D341Med (cell line): ENCODE measurements at regions not wholly inside any gene's neighbourhood (a gene's known extent, or its start where the extent isn't known, plus 50 kb on each side); places are given as distances from the start of the nearest gene placed in this dataset.
A peak's percentile ranks its signal among the peaks of the same experiment; 100 is the strongest.
"Not testable (repeated sequence)": the region's sequence is repeated elsewhere in the genome, so short reads cannot be mapped to it uniquely, and the experiment has no call there.

Experiments used
- DNase-seq: peaks from one replicate; pipeline ENCODE4 v3.0.0; 2012; ENCODE audit warnings: low spot score

GRCh38 chr10:42533866-42534265, 104.5 kb downstream of the ZNF33B start:
- not testable (repeated sequence) for DNase-seq

DNA sequence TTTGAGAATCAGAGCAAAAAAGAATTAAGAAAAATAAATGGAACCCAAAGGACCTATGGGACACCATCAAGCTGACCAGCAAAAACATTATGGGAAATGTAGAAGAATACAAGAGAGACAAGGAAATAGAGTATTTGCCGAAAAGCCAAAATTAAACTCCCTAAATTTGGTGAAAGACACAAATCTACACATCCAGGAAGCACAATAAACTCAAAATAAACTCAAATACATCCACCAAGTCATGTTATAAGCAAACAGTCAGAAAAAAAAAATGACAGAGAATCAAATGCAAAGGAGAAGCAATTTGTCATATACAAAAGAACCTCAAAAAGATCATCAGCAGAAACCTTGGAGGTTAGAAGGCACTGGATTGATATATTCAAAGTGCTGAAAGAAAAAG, 105.4 kb downstream of the ZNF33B start:
- DNase-seq = no peak

GRCh38 chr10:42523098-42523497, 115.3 kb downstream of the ZNF33B start:
- DNase-seq = no peak

DNA sequence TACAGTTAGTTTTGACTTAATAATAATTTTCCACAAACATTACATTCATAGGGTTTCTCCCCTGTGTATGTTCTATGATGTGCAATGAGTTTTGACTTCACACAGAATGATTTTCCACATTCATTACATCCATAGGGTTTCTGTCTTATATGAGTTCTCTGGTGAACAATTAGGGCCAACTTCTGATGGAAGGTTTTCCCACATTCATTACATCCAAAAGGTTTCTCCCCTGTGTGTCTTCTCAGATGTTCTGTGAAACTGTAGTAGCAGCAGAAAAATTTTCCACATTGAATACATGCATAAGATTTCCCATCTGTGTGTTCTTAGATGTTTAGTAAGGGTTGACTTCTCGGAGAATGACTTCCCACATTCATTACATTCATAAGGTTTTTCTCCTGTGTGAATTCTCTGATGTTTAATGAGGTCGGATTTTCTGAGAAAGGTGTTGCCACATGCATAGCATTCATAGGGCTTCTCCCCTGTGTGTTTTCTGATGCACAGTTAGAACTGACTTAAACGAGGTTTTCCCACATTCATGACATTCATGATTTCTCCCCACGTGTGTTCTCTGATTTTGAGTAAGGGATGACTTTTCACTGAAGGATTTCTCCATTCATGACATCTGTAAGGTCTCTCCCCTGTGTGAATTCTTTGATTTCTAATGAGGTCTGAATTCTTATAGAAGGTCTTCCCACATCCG, 118.5 kb downstream of the ZNF33B start:
- DNase-seq = no peak

- no peak for DNase-seq
Observed at GRCh38 chr10:42519079-42519478, 119.3 kb downstream of the ZNF33B start.

DNA sequence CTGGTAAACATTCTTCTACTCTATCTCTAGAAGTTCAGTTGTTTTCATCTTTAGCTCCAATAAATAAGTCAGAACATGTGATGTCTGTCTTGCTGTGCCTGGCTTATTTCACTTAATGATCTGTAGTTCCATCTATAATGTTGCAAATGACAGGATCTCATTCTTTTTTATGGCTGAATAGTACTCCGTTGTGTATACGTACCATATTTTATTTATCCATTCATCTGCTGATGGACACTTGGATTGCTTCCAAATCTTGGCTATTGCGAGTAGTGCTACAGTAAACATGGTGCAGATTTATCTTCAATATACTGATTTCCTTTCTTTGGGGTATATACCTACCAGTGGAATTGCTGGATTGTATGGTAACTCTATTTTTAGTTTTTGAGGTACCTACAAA, 124.4 kb downstream of the ZNF33B start:
- no peak for DNase-seq

DNA sequence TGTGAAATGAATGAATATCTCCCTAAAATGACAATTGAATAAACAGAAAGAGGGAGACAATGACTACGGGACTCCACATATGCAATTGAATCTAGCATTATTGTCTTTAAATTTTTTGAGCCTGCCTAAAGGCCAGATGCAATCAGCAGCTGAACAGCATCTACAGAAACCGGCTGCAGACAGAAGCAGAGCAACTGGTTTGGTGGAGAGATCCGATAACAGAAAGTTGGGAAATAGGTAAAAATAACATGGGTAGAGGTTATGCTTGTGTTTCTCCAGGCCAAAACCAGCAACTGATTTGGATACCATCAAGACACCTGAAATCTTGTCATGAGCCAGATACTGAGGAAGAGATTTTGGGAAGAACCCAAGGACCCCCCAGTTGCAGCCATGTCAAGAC, 146.6 kb downstream of the ZNF33B start:
- no peak for DNase-seq

DNA sequence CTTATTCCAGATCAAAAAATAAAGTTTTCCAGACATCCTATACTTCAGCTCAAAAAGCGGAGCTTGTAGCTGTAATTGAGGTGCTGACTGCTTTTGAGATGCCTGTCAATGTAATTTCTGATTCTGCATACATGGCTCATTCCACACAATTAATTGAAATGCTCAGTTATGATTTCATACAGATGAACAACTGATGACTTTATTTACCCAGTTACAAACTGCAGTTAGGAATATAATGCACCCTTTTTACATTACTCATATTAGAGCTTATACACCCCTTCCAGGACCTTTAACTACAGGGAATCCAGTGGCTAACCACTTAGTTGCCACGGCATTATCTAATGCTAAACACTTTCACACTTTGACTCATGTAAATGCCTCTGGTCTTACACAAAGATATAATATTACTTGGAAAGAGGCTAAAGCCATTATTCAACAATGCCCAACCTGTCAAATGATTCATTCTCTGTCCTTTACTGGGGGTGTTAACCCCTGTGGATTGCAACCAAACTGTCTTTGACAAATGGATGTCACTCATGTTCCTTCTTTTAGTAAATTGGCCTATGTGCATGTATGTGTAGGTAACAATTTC, 147.3 kb downstream of the ZNF33B start:
- DNase-seq = no peak

GRCh38 chr10:42490368-42490767, 148.0 kb downstream of the ZNF33B start:
- no peak for DNase-seq

DNA sequence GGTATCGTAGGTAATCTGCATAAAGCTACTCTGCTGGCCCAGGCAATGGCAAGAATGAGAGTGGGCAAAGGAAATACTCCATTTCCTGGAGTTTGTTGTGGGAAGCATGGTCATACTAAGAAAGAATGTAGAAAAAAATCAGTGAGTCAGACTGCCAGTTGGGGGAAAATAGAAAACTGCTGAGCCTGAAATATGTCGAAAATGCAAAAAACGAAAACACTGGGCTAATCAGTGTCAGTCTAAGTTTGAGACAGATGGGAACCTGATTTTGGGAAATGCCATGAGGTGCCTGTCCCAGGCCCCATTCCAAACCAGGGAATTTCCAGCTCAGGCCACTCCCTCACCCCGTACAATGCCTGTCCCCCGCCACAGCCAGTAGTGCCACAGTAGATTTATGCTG, 150.0 kb downstream of the ZNF33B start:
- no peak for DNase-seq

GRCh38 chr10:42482411-42482810, 156.0 kb downstream of the ZNF33B start:
- DNase-seq = no peak

DNA sequence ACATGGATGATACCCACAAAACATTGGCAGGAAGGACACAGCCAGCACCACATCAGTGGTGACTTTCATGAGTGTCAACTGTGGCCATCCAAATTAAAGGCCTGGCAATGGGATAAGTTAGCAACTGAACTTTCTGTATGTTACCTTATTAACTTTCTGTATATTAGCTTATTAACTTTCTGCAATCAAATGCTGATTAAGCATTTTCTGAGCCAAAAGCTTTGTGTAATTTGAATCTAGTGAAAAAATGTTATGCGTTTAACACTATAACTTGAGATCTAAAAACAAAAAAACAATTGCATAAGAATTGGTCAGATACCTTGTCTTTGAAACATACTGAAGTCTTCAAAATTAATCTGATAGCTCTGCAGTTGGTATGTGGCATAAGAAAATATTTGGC, 159.3 kb downstream of the ZNF33B start:
- DNase-seq = no peak

- no peak for DNase-seq
Observed at GRCh38 chr10:42477170-42477569, 161.2 kb downstream of the ZNF33B start.

- DNase-seq = peak; percentile 46
Observed at GRCh38 chr10:42476101-42476500, 162.3 kb downstream of the ZNF33B start.

- DNase-seq = peak; percentile 61
Observed at GRCh38 chr10:42475168-42476098, 162.9 kb downstream of the ZNF33B start.

DNA sequence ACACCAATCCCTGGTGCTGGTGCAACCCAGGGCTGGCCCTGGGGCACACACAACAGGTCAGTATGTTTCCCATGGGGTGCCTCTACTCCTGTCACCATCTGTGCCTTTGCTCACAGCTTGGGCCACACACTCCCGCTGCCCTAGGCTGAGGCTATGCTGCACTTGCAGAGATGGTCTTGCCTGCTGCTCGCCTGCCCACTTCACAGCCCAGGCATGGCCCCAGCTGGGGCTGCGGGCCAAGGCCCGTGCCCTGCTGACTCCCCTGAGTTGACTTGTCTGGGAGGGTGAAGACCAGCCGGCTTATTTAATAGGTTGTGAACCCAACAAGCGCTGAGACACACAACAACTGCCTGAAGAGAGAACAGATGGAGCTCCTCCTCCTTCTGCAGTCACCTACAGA, 184.1 kb downstream of the ZNF33B start:
- DNase-seq = no peak

- no peak for DNase-seq
Observed at GRCh38 chr10:42431095-42431494, 207.3 kb downstream of the ZNF33B start.

- DNase-seq = no peak
Observed at GRCh38 chr10:42428534-42428933, 209.8 kb downstream of the ZNF33B start.

DNA sequence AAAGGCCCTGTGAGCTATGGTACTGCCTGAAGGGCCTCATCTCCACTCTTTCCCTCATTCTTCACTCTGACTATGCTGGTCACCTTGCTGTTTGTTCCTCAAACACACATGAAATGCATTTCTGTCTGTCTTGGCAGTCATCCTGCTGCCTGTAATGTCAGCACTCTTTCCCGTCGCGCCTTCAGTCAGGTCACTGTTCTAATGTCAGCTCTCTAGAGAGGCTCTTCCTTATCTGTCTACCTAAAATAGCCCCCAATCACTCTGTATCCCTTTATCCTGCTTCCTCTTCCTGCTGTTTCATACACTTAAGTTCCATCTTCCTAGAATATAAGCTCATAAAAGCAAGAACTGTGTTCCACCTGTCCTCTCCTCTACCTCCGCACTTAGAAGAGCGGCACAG, 215.5 kb downstream of the ZNF33B start:
- no peak for DNase-seq

DNA sequence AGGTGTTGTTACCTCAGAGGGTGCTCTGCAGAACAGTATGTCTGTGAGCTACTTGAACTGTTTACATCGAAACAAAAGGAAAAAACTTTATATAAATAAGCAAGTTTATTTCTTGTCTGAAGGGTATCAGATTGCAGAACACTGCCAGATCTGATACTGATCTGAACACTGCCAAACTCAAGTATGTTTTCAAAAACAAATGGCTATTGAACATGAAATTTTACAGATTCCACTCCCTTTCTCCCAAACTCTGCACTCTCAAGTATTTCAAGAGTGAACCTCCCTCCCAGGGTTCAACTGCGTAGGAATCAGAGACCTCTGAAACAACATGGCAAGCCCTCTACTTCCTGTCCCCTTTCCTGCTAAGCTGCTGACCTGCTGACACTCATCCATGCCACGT, 216.6 kb downstream of the ZNF33B start:
- no peak for DNase-seq

- no peak for DNase-seq
Observed at GRCh38 chr10:42419789-42420188, 218.6 kb downstream of the ZNF33B start.

DNA sequence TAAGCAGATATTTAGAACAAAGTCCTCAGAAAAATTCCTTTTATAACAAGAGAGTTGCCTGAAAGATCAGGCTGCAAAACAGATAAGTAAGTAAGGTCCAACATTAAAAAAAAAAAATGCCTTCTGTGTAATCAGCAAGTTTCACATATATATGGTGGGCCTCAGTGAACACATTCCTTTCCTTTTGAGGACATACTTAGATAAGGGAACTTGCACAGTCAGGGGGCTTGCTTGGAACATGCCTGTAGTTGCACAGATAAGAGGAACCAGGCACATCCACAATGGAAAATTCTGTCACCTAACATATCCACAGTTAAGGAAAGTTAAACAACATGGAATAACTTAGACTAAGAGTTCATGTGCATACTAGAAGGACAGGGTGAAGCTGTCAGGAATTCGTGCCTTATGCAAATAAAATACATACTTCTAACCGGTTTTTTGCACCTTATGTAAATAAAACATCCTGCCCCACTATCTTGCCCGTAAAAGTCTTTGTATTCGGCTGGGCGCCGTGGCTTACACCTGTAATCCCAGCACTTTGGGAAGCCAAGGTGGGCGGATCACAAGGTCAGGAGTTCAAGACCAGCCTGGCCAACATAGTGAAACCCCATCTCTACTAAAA, 257.3 kb downstream of the ZNF33B start:
- no peak for DNase-seq
